GM18867 (cell line): ENCODE measurements at regions not wholly inside any gene's neighbourhood (a gene's known extent, or its start where the extent isn't known, plus 50 kb on each side); places are given as distances from the start of the nearest gene placed in this dataset.
"Not testable (repeated sequence)": the region's sequence is repeated elsewhere in the genome, so short reads cannot be mapped to it uniquely, and the experiment has no call there.

ENCODE experiments used
- ATAC-seq: cut with Tn5 transposase; IDR thresholded peaks from one replicate; pipeline ENCODE4 v1.9.1; 2021; ENCODE audit warnings: mild to moderate bottlenecking, moderate library complexity; ENCODE audit not compliant: unreplicated experiment

GRCh38 chr5:61215996-61216395, 53.7 kb upstream of the SMIM15 start:
- no peak for ATAC-seq

GRCh38 chr5:61216741-61217140, 54.5 kb upstream of the SMIM15 start:
- ATAC-seq, result no peak

- no peak for ATAC-seq
Measured at GRCh38 chr5:61217214-61217613, 54.9 kb upstream of the SMIM15 start.

- ATAC-seq, result no peak
Measured at GRCh38 chr5:61228229-61228628, 66.0 kb upstream of the SMIM15 start.

- no peak for ATAC-seq
Measured at GRCh38 chr5:61228691-61229280, 66.5 kb upstream of the SMIM15 start.

- ATAC-seq, result no peak
Measured at GRCh38 chr5:61229416-61229815, 67.1 kb upstream of the SMIM15 start.

- ATAC-seq, result no peak
Measured at GRCh38 chr5:61230492-61230891, 68.2 kb upstream of the SMIM15 start.

- no peak for ATAC-seq
Measured at GRCh38 chr5:61231813-61232212, 69.5 kb upstream of the SMIM15 start.

GRCh38 chr5:61232490-61233050, 70.3 kb upstream of the SMIM15 start:
- no peak for ATAC-seq

- no peak for ATAC-seq
Measured at GRCh38 chr5:61234019-61234418, 71.8 kb upstream of the SMIM15 start.

- not testable (repeated sequence) for ATAC-seq
Measured at GRCh38 chr5:61236715-61237114, 74.4 kb upstream of the SMIM15 start.

- no peak for ATAC-seq
Measured at GRCh38 chr5:61245486-61245885, 83.2 kb upstream of the SMIM15 start.

- ATAC-seq, result no peak
Measured at GRCh38 chr5:61245936-61246335, 83.7 kb upstream of the SMIM15 start.

GRCh38 chr5:61246768-61247307, 84.6 kb upstream of the SMIM15 start:
- no peak for ATAC-seq

- no peak for ATAC-seq
Measured at GRCh38 chr5:61251874-61252642, 80.0 kb upstream of the ZSWIM6 start.

- no peak for ATAC-seq
Measured at GRCh38 chr5:61252643-61252925, 79.5 kb upstream of the ZSWIM6 start.

GRCh38 chr5:61253547-61253946, 78.5 kb upstream of the ZSWIM6 start:
- no peak for ATAC-seq

- ATAC-seq, result no peak
Measured at GRCh38 chr5:61254969-61255555, 77.0 kb upstream of the ZSWIM6 start.

GRCh38 chr5:61256474-61256873, 75.6 kb upstream of the ZSWIM6 start:
- no peak for ATAC-seq

- ATAC-seq, result no peak
Measured at GRCh38 chr5:61257421-61257820, 74.6 kb upstream of the ZSWIM6 start.

- ATAC-seq, result no peak
Measured at GRCh38 chr5:61261136-61261535, 70.9 kb upstream of the ZSWIM6 start.

- no peak for ATAC-seq
Measured at GRCh38 chr5:61262080-61262479, 70.0 kb upstream of the ZSWIM6 start.
